MCF 10A (cell line): ENCODE measurements at regions not wholly inside any gene's neighbourhood (a gene's known extent, or its start where the extent isn't known, plus 50 kb on each side); places are given as distances from the start of the nearest gene placed in this dataset.

Experiments
- BruUV-seq: library from RNA; stranded (reverse); fragments of 400-500 nt; replicated peaks from 2 replicates; lab custom pipeline; 2021; lab: Mats Ljungman, UMichigan
- CTCF ChIA-PET: fragments of 300-600 bp; sonication (Branson Sonifier 250); formaldehyde crosslinking; extraction: SDS; loops from one replicate; lab custom pipeline; 2021; ENCODE audit warnings: antibody characterized with exemption, inconsistent platforms; lab: Yijun Ruan, JAX
- POLR2A ChIA-PET: fragments of 300-600, 350-650 bp; sonication (Branson Sonifier 250); formaldehyde crosslinking; extraction: SDS; loops from one replicate; lab custom pipeline; 2020; ENCODE audit warnings: antibody characterized with exemption, inconsistent platforms; lab: Yijun Ruan, JAX
- DNase-seq: peaks from one replicate; pipeline ENCODE4 v3.0.0-alpha.2; 2018; ENCODE audit not compliant: unreplicated experiment
- H3K27ac Mint-ChIP-seq: one replicate; pipeline ENCODE4 v1.8.0; 2022; ENCODE audit warnings: mild to moderate bottlenecking, low read depth, mixed read lengths; ENCODE audit not compliant: unreplicated experiment
- H3K27me3 Mint-ChIP-seq: one replicate; pipeline ENCODE4 v1.8.0; 2022; ENCODE audit warnings: mixed read lengths; ENCODE audit not compliant: insufficient read depth, unreplicated experiment
- H3K36me3 Mint-ChIP-seq: one replicate; pipeline ENCODE4 v1.8.0; 2022; ENCODE audit warnings: mild to moderate bottlenecking, moderate library complexity, mixed read lengths; ENCODE audit not compliant: insufficient read depth, unreplicated experiment
- H3K4me1 Mint-ChIP-seq: one replicate; pipeline ENCODE4 v1.8.0; 2022; ENCODE audit warnings: mixed read lengths; ENCODE audit not compliant: insufficient read depth, unreplicated experiment
- H3K4me3 Mint-ChIP-seq: one replicate; pipeline ENCODE4 v1.8.0; 2022; ENCODE audit warnings: mild to moderate bottlenecking, moderate library complexity, mixed read lengths; ENCODE audit not compliant: unreplicated experiment
- H3K9me3 Mint-ChIP-seq: one replicate; pipeline ENCODE4 v1.8.0; 2022; ENCODE audit warnings: mixed read lengths; ENCODE audit not compliant: unreplicated experiment
- intact Hi-C: fragments of 100-400 bp; cut with micrococcal nuclease; formaldehyde crosslinking; loops from 2 replicates; pipeline ENCODE4 v1.14.1; 2022
- TF ChIP-seq, protein P1 (sequence below): fragments of 200-600 bp; IDR thresholded peaks from one replicate; pipeline ENCODE4 v1.8.0; 2022; ENCODE audit warnings: antibody characterized with exemption, mild to moderate bottlenecking; ENCODE audit not compliant: unreplicated experiment

DNA sequence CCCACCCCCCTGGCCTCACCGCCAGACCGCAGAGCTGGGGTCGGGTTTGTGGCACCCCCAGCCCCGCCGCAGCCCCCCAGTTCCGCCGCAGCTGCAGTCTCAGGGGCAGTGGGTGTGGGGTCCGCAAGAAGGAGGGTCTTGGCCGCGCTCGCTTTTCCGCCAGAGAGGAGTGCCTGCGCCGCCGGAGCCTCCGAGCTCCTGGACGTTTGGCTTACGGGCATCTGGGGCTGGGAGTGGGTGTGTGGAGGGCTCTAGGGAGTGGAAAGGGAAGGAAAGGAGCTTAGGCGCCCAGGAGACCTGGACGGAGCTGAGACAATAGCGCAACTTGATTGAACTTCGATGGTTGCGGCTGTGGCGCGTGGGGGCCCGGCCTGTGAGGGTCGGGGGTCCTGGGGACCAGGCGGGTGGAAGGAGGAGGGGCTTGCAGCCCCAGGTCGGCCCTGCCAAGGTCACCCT is 88.8 kb upstream of the IPO9 start:
- TF ChIP-seq, protein P1, sequence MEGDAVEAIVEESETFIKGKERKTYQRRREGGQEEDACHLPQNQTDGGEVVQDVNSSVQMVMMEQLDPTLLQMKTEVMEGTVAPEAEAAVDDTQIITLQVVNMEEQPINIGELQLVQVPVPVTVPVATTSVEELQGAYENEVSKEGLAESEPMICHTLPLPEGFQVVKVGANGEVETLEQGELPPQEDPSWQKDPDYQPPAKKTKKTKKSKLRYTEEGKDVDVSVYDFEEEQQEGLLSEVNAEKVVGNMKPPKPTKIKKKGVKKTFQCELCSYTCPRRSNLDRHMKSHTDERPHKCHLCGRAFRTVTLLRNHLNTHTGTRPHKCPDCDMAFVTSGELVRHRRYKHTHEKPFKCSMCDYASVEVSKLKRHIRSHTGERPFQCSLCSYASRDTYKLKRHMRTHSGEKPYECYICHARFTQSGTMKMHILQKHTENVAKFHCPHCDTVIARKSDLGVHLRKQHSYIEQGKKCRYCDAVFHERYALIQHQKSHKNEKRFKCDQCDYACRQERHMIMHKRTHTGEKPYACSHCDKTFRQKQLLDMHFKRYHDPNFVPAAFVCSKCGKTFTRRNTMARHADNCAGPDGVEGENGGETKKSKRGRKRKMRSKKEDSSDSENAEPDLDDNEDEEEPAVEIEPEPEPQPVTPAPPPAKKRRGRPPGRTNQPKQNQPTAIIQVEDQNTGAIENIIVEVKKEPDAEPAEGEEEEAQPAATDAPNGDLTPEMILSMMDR, result no peak
- Mint-ChIP-seq H3K9me3 (no peaks in the 10 kb centered on the region), H3K27me3 (no peaks in the 10 kb centered on the region), H3K4me1 (peaks cover 48% of the 10 kb centered on the region), H3K4me3 (peak overlapping the region; percentile 91), H3K36me3 (peaks cover 9% of the 10 kb centered on the region), H3K27ac (peak overlapping the region; percentile 87)
- intact Hi-C loops, result loop anchor here (1.0 kb wide), 1 partner anchor 53 kb away; no protein-coding TSS in a partner anchor
- ChIA-PET POLR2A (interaction anchor here (0.6 to 10.6 kb wide), 19 partner anchors 8 to 1267 kb away, joined by 3 to 163 read pairs (median 5); partner anchors contain the start of gene TMEM183A), CTCF (interaction anchor here (0.7 to 19.7 kb wide), 12 partner anchors 8 to 394 kb away, joined by 3 to 332 read pairs (median 6); no protein-coding TSS in a partner anchor)
- DNase-seq, result peak; percentile 54
- BruUV-seq, result no TSS peak

DNA sequence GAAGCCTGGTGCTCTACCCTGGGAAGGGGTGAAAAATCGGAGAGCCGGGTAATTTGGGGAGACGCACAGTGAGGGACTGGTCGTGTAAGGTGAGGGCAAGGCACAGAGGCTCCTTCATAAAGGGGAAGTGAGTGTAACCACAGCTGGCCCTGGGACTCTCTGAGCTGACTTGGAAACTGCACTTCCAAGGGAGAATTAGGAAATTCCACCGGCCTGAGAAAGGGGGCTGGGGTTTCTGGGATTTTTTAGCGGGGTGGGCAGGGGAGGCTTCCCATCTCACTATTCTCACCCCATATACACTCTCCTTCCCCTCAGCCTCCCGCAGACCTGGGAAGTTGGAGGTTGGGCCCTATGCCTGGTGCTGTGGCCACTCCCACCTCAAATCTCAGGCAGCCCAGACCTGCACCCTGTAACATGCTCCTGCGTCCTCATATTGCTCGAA is 88.3 kb upstream of the IPO9 start:
- ChIA-PET POLR2A (interaction anchor here (0.6 to 10.6 kb wide), 13 partner anchors 7 to 1266 kb away, joined by 3 to 163 read pairs (median 8); partner anchors contain the start of gene TMEM183A), CTCF (interaction anchor here (1.0 to 19.7 kb wide), 11 partner anchors 8 to 182 kb away, joined by 3 to 332 read pairs (median 6); no protein-coding TSS in a partner anchor)
- Mint-ChIP-seq H3K27ac (peak overlapping the region; percentile 87), H3K27me3 (no peaks in the 10 kb centered on the region), H3K36me3 (peaks cover 6% of the 10 kb centered on the region), H3K9me3 (no peaks in the 10 kb centered on the region), H3K4me1 (peaks cover 54% of the 10 kb centered on the region), H3K4me3 (peak overlapping the region; percentile 91)
- intact Hi-C loops, result loop anchor here (1.0 kb wide), 1 partner anchor 53 kb away; no protein-coding TSS in a partner anchor
- no TSS peak for BruUV-seq
- TF ChIP-seq, protein P1, result no peak
- peak; percentile 49 for DNase-seq

DNA sequence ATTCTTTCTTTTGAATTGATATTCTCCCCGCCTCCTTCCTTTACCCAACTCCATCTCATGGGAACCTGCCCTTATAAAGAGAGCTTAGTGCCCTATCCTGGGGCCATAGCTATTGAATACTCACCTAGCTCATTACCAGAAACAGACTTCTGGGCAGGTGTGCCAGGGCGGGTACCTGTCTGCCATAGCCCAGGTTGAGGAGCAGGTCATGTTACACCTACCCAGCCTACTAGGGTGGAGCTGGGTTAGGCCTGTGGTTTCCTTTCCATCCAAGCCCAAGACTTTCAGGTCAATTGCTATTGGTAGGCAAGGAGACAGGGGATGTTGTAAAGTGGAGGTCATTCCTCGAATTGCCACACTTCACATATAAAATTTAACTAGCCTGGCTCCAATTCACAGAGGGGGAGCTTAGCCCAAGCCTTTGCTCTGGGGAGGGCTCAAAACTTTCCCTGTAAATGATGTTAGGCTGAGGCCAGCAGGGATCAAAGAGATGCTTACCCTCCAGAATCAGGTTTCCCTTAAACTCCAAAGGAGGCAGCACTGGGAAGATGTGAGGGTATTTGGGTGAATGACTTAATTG is 87.1 kb upstream of the IPO9 start:
- no peak overlapping the region for H3K27ac Mint-ChIP-seq

More for the DNA sequence above, 87.1 kb upstream of the IPO9 start:
- Mint-ChIP-seq H3K9me3 (no peaks in the 10 kb centered on the region), H3K4me1 (peaks cover 55% of the 10 kb centered on the region), H3K4me3 (peak overlapping the region; percentile 41), H3K36me3 (peaks cover 6% of the 10 kb centered on the region), H3K27me3 (no peaks in the 10 kb centered on the region)
- CTCF ChIA-PET, result interaction anchor here (0.6 to 19.7 kb wide), 11 partner anchors 17 to 297 kb away, joined by 3 to 332 read pairs (median 3); no protein-coding TSS in a partner anchor
- intact Hi-C loops, result no loop called here
- TF ChIP-seq, protein P1, result no peak
- peak; percentile 47 for DNase-seq
- POLR2A ChIA-PET, result interaction anchor here (0.7 to 10.6 kb wide), 10 partner anchors 11 to 197 kb away, joined by 3 to 163 read pairs (median 4); no protein-coding TSS in a partner anchor
- BruUV-seq, result no TSS peak
